22Rv1 (cell line): ENCODE measurements at regions not wholly inside any gene's neighbourhood (a gene's known extent, or its start where the extent isn't known, plus 50 kb on each side); places are given as distances from the start of the nearest gene placed in this dataset.

ENCODE experiments used
- ZFX ChIP-seq: fragments of 450-650 bp; IDR thresholded peaks from 2 replicates; pipeline ENCODE4 v1.6.1; 2017; ENCODE audit warnings: antibody characterized with exemption, borderline replicate concordance
- TF ChIP-seq, protein P1 (sequence below): fragments of 450-650 bp; IDR thresholded peaks from 2 replicates; pipeline ENCODE4 v1.5.1; 2017; ENCODE audit warnings: mild to moderate bottlenecking

GRCh38 chr10:91740353-91740924 is 57.8 kb upstream of the TNKS2 start:
- TF ChIP-seq, protein P1, sequence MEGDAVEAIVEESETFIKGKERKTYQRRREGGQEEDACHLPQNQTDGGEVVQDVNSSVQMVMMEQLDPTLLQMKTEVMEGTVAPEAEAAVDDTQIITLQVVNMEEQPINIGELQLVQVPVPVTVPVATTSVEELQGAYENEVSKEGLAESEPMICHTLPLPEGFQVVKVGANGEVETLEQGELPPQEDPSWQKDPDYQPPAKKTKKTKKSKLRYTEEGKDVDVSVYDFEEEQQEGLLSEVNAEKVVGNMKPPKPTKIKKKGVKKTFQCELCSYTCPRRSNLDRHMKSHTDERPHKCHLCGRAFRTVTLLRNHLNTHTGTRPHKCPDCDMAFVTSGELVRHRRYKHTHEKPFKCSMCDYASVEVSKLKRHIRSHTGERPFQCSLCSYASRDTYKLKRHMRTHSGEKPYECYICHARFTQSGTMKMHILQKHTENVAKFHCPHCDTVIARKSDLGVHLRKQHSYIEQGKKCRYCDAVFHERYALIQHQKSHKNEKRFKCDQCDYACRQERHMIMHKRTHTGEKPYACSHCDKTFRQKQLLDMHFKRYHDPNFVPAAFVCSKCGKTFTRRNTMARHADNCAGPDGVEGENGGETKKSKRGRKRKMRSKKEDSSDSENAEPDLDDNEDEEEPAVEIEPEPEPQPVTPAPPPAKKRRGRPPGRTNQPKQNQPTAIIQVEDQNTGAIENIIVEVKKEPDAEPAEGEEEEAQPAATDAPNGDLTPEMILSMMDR = no peak
- TF ChIP-seq ZFX = no peak
